ENCODE measurements at regions not wholly inside any gene's neighbourhood (a gene's known extent, or its start where the extent isn't known, plus 50 kb on each side); places are given as distances from the start of the nearest gene placed in this dataset.
"Not testable (repeated sequence)": the region's sequence is repeated elsewhere in the genome, so short reads cannot be mapped to it uniquely, and the experiment has no call there.

GRCh38 chr12:89192429-89192828 is 159.9 kb downstream of the DUSP6 start:
- DNase-seq (ENCODE audit: low spot score) = no peak
- ATAC-seq = no peak

DNA sequence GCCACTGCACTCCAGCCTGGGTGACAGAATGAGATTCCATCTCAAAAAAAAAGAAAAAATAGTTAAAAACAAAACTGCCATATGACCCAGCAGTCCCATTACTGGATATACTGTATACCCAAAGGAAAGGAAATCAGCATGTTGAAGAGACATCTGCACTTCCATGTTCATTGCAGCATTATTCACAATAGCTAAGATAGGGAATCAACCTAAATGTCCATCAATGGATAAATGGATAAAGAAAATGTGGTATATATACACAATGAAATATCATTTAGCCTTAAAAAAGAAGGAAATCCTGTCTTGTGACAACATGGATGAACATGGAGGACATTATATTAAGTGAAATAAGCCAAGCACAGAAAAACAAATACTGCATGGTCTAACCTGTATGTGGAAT is 160.7 kb downstream of the DUSP6 start:
- ATAC-seq; DNase-seq (ENCODE audit: low spot score): not testable (repeated sequence)

GRCh38 chr12:89189448-89189847 is 162.9 kb downstream of the DUSP6 start:
- no peak for DNase-seq (ENCODE audit: low spot score)
- no peak for ATAC-seq

DNA sequence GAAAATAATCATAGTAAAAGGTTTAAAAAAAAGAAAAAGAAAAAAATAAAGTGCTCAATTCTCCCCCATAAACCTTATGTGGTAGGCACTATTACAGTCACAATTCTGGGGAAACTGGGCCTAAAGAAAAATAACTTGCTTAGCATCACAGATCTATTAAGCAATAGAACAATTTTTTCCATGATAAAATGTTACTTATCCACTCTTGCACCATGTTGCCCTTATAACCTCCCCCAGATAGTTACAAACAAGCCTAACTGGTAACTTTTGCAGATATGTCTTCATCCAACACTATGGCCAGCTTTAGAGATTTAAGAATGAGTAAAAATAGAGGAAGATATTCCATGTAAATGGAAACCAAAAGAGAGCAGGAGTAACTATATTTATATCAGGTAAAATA is 164.8 kb downstream of the DUSP6 start:
- ATAC-seq = peak; percentile 29
- DNase-seq (ENCODE audit: low spot score) = no peak

- ATAC-seq = no peak
- no peak for DNase-seq (ENCODE audit: low spot score)
These were observed 166.4 kb downstream of the DUSP6 start for GRCh38 chr12:89185889-89186288.

DNA sequence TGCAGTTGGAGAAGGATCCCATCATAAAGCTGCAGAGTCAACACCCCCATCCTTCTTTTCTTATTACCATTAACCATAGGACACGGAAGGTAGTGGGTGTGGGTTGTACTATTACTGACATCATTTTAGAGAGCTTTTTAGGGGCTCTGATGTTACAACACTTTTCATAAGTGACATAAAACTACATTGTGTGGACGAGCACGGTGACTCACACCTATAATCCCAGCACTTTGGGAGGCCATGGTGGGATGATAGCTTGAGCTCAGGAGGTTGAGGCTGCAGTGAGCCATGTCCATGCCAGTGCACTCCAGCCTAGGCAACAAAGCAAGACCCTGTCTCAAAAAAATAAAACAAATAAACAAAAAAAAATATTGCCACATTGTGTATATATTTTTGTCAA is 167.1 kb downstream of the DUSP6 start:
- ATAC-seq (no peak), DNase-seq (ENCODE audit: low spot score) (no peak)

DNA sequence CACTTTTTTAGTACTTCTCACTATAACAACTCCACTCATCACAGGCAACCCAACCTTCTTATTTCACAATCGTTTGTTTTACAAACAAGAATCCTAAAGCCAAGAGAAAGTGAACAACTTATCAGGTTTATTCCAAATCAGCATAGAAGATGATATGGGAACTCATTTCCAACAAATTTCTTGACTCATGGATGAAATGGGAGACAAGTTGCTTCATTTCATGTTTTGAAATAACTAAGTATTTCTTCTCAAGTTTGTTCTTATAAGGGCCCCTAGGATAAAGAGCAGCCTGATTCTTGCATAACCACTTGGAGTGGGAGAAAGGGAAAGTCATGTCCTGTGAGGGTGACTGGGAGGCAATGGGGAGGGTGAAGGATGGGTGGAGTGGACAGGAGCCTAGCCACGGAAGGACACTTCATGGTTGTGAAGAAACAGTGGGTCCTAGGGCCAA is 168.3 kb downstream of the DUSP6 start:
- ATAC-seq = peak; percentile 63
- DNase-seq (ENCODE audit: low spot score) = no peak

DNA sequence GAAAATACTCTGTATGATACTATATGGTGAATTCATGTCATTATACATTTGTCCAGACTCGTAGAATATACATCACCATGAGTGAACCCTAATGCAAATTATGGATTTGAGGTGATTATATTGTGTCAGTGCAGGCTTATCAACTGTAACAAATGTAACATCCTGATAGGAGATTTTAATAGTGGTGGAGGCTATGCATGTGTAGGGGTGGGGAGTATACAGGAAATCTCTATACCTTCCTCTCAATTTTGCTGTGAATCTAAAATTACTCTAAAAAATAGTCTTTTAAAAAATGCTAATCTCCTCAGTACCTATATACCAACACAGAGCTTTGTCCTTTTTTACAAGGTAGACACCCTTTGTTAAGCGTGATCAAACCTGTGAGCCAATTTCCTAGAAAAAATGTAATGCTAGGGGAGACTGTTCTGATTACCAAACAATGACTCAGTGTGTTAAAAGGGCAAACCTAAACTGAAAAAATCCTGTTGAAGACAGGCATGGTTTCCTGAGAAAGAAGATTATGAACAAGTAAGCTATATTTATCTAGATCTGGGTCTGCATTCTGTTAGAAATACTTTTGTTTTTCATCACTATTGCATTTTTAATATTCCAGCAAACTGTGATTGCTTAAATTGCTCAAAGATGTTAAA is 170.9 kb downstream of the DUSP6 start:
- DNase-seq (ENCODE audit: low spot score) = no peak
- ATAC-seq = no peak

DNA sequence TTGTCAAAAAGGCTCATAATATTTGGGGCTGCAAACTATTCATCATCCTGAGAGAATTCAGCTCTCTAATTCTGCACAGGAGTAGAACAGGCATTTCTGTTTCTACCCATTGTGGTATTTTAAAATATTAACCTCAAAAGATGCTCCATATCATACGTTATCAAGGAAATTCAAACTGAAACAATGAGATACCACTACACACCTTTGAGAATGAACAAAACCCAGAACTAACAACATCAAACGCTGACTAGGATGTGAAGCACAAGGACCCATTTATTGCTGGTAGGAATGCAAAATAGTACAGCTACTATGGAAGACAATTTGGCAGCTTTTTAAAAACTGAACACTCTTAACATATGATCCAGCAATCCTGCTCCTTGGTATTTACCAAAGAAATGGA is 171.8 kb downstream of the DUSP6 start:
- no peak for ATAC-seq
- no peak for DNase-seq (ENCODE audit: low spot score)

DNA sequence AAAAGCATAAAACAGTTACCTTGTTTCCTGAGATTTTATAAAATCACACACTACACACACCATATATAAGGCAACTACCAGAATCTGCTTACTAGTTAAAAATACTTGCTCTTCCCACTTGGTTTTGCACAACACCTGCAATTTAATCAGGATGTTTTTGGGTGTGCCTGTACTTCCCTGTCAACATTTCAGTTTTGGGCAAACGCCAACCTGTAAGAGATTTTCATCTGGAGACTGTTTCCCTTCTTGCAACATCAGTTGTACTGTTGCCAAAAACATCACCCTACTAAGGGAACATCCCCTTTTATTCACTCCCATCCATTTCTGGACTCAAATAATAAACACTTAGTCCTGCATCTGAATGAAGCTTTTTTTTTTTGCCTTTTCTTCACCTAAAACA is 172.3 kb downstream of the DUSP6 start:
- DNase-seq (ENCODE audit: low spot score) (peak; percentile 63), ATAC-seq (peak; percentile 82)

- ATAC-seq (no peak), DNase-seq (ENCODE audit: low spot score) (no peak)
These were observed 173.1 kb downstream of the DUSP6 start for GRCh38 chr12:89179245-89179644.

DNA sequence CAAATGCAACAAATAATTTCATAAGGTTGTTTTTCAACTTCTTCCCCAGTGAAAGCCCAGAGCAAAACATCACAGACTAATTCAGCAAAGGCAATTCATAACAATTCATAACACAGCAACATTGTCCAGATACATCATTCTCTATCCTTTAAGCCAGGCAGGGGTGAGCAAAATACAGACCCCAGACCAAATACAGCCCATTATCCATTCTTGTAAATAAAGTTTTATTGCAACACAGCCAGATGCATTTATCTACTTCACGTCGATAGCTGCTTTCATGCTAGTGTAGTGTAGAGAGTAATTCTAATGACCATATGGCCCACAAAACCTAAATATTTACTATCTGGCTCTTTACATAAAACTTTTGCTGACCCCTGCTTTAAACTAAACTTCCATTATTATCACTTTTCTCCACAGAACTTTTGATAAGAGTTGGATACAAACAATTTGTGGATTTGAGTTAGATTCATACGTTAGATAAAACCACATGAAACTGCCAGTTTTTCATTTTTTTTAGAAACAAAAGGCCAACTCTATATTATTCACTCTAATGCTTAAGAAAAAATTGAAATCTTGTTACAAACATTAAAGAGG is 174.4 kb downstream of the DUSP6 start:
- no peak for ATAC-seq
- DNase-seq (ENCODE audit: low spot score) = no peak

- ATAC-seq (no peak), DNase-seq (ENCODE audit: low spot score) (no peak)
These were observed 175.6 kb downstream of the DUSP6 start for GRCh38 chr12:89176676-89177075.

- no peak for ATAC-seq
- no peak for DNase-seq (ENCODE audit: low spot score)
These were observed 178.6 kb downstream of the DUSP6 start for GRCh38 chr12:89173678-89174077.

DNA sequence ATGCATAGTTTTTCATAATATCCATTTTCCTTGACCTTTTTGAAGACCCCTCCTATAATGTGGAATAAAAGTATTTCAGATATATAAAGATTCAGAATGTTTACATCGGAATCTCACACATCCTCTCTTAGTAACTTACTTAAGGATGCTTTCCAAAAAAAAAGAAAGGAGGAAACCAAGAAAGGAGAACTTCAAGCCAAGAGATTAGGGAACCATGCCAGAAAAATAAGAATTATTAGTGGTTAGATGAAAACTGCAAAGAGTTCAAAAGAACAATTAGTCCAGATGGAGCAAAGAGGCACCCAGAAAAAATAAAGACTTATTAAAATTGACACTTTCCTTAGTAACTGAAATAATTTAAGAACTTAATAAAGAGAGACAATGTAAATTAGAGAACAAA is 179.2 kb downstream of the DUSP6 start:
- ATAC-seq (no peak), DNase-seq (ENCODE audit: low spot score) (no peak)

DNA sequence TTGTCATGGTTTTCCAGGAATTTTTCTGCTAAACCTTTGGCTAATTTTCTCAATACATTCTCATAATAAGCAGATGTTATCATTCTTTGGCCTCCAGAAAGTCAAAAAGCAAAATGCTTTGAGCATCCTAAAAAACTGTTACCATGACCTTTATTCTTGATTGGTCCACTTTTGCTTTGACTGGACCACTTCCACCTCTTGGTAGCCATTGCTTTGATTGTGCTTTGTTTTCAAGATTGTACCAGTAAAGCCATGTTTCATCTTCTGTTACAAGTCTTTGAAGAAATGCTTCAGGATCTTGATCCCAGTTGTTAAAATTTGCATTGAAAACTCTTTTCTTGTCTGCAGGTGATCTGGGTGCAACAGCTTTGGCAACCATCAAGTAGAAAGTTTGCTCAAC is 180.1 kb downstream of the DUSP6 start:
- ATAC-seq (no peak), DNase-seq (ENCODE audit: low spot score) (no peak)

DNA sequence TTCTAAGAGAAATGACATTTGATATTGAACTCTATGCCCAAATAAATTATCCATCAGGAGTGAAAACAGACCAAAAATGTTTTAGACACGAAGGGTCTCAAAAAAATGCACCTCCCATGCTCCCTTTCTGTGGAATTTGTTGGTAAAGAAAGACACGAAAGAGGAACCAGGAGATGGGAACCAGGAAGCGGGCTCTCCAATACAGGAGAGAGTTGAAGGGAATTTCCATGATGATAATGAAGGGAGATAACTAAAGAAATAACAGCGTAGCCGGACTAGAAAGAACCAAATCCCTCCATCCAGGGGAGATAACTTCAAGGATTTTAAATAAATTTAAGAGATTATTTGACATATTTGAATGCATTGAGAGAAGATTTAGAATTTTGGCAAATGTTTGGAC is 183.0 kb downstream of the DUSP6 start:
- no peak for ATAC-seq
- DNase-seq (ENCODE audit: low spot score) = no peak

- no peak for DNase-seq (ENCODE audit: low spot score)
- peak; percentile 91 for ATAC-seq
These were observed 184.3 kb downstream of the DUSP6 start for GRCh38 chr12:89167986-89168385.

- no peak for ATAC-seq
- no peak for DNase-seq (ENCODE audit: low spot score)
These were observed 185.8 kb downstream of the DUSP6 start for GRCh38 chr12:89166525-89166934.

DNA sequence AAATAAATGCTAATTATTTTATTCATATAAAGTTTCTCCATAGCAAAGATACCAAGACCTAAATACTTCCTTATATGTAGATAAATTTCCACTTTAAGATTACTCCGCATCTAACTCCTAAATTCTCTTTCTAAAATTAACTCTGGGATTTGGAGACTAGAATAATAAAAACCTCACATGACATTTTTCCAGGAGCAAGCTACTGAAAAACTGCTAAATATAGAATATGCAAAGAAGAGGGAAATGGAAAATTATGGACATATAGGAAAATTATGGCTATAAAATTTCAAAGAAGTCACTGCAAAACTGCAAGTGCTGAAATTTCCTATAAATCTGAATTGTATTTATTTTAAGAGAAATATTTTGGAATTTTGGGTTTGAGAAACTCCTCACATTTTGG is 186.2 kb downstream of the DUSP6 start:
- DNase-seq (ENCODE audit: low spot score) (no peak), ATAC-seq (no peak)

GRCh38 chr12:89165703-89166102 is 186.6 kb downstream of the DUSP6 start:
- DNase-seq (ENCODE audit: low spot score) (no peak), ATAC-seq (no peak)

GRCh38 chr12:89163918-89164317 is 188.4 kb downstream of the DUSP6 start:
- DNase-seq (ENCODE audit: low spot score) (no peak), ATAC-seq (peak; percentile 21)

Data from left lobe of liver (tissue), 2 donors.